Trophoblast cell (in vitro differentiated cells and primary cell): ENCODE measurements at regions not wholly inside any gene's neighbourhood (a gene's known extent, or its start where the extent isn't known, plus 50 kb on each side); places are given as distances from the start of the nearest gene placed in this dataset.

Experiments
- DNase-seq, 2 donors: peaks; one replicate each; pipeline ENCODE4 v3.0.0-alpha.2; 2016
- H2AFZ ChIP-seq: 2 replicates; pipeline ENCODE4 v1.6.1; 2013; ENCODE audit warnings: low read length, moderate library complexity, mild to moderate bottlenecking; ENCODE audit not compliant: insufficient read depth, poor library complexity
- H2AK5ac ChIP-seq: 2 replicates; pipeline ENCODE4 v1.6.1; 2013; ENCODE audit warnings: mild to moderate bottlenecking, low read length
- H2BK120ac ChIP-seq: 2 replicates; pipeline ENCODE4 v1.6.1; 2013; ENCODE audit warnings: low read length, mild to moderate bottlenecking, moderate library complexity; ENCODE audit not compliant: insufficient read depth, poor library complexity
- H2BK12ac ChIP-seq: 2 replicates; pipeline ENCODE4 v1.6.1; 2013; ENCODE audit warnings: mild to moderate bottlenecking, low read length, moderate library complexity
- H2BK5ac ChIP-seq: 2 replicates; pipeline ENCODE4 v1.6.1; 2013; ENCODE audit warnings: low read length, low read depth, moderate library complexity, mild to moderate bottlenecking; ENCODE audit not compliant: poor library complexity
- H3K14ac ChIP-seq: 2 replicates; pipeline ENCODE4 v1.6.1; 2013; ENCODE audit warnings: mild to moderate bottlenecking, low read length
- H3K18ac ChIP-seq: 2 replicates; pipeline ENCODE4 v1.6.1; 2013; ENCODE audit warnings: mild to moderate bottlenecking, low read length
- H3K23ac ChIP-seq: 2 replicates; pipeline ENCODE4 v1.6.1; 2013; ENCODE audit warnings: low read length
- H3K27ac ChIP-seq: 2 replicates; pipeline ENCODE4 v1.5.1; 2013; ENCODE audit warnings: low read depth, mild to moderate bottlenecking, inconsistent platforms, low read length, moderate library complexity
- H3K27me3 ChIP-seq: 2 replicates; pipeline ENCODE4 v1.6.1; 2013; ENCODE audit warnings: inconsistent platforms, mild to moderate bottlenecking, low read length, moderate library complexity; ENCODE audit not compliant: insufficient read depth
- H3K36me3 ChIP-seq, 2 experiments: 1 replicate in 1 of 2; 2 replicates in 1 of 2; pipeline ENCODE4 v1.6.1; 2013; ENCODE audit warnings: low read length in 2 of 2, mild to moderate bottlenecking in 2 of 2, moderate library complexity in 1 of 2; ENCODE audit not compliant: insufficient read depth in 2 of 2, control insufficient read depth in 1 of 2
- H3K4ac ChIP-seq: 2 replicates; pipeline ENCODE4 v1.6.1; 2013; ENCODE audit warnings: low read depth, mild to moderate bottlenecking, low read length, moderate library complexity
- H3K4me1 ChIP-seq, 2 experiments: 1 replicate in 1 of 2; 2 replicates in 1 of 2; pipeline ENCODE4 v1.6.1; 2013; ENCODE audit warnings: low read length in 2 of 2, mild to moderate bottlenecking in 2 of 2, moderate library complexity in 1 of 2; ENCODE audit not compliant: insufficient read depth in 2 of 2, control insufficient read depth in 1 of 2
- H3K4me2 ChIP-seq: 2 replicates; pipeline ENCODE4 v1.6.1; 2013; ENCODE audit warnings: inconsistent platforms, mild to moderate bottlenecking, low read length, moderate library complexity
- H3K4me3 ChIP-seq: 2 replicates; pipeline ENCODE4 v1.5.1; 2013; ENCODE audit warnings: mild to moderate bottlenecking, low read depth, low read length, inconsistent platforms
- H3K79me1 ChIP-seq: one replicate; pipeline ENCODE4 v1.6.1; 2013; ENCODE audit warnings: low read length
- H3K79me2 ChIP-seq: 2 replicates; pipeline ENCODE4 v1.6.1; 2013; ENCODE audit warnings: low read length, mild to moderate bottlenecking; ENCODE audit not compliant: control insufficient read depth, insufficient read depth, poor library complexity
- H3K9ac ChIP-seq: 2 replicates; pipeline ENCODE4 v1.6.1; 2013; ENCODE audit warnings: mild to moderate bottlenecking, low read length
- H3K9me3 ChIP-seq: 2 replicates; pipeline ENCODE4 v1.6.1; 2013; ENCODE audit warnings: low read depth, mild to moderate bottlenecking, control low read depth, inconsistent platforms, low read length; ENCODE audit not compliant: insufficient read depth
- H4K12ac ChIP-seq: 2 replicates; pipeline ENCODE4 v1.6.1; 2013; ENCODE audit warnings: low read depth, mild to moderate bottlenecking, low read length, moderate library complexity
- H4K8ac ChIP-seq: 2 replicates; pipeline ENCODE4 v1.6.1; 2013; ENCODE audit warnings: low read depth, mild to moderate bottlenecking, low read length, moderate library complexity
- H4K91ac ChIP-seq: one replicate; pipeline ENCODE4 v1.6.1; 2013; ENCODE audit warnings: low read depth, mild to moderate bottlenecking, low read length, moderate library complexity
- whole genome bisulfite sequencing: extraction: QIAGEN DNeasy Blood & Tissue Kit; methylation state at CpG from one replicate; pipeline ENCODE4 v1.1.7; 2013; ENCODE audit warnings: missing lambda C conversion rate; ENCODE audit not compliant: insufficient read length, insufficient coverage; ENCODE audit errors: extremely low coverage; 5-methylcytosine and 5-hydroxymethylcytosine counted together

DNA sequence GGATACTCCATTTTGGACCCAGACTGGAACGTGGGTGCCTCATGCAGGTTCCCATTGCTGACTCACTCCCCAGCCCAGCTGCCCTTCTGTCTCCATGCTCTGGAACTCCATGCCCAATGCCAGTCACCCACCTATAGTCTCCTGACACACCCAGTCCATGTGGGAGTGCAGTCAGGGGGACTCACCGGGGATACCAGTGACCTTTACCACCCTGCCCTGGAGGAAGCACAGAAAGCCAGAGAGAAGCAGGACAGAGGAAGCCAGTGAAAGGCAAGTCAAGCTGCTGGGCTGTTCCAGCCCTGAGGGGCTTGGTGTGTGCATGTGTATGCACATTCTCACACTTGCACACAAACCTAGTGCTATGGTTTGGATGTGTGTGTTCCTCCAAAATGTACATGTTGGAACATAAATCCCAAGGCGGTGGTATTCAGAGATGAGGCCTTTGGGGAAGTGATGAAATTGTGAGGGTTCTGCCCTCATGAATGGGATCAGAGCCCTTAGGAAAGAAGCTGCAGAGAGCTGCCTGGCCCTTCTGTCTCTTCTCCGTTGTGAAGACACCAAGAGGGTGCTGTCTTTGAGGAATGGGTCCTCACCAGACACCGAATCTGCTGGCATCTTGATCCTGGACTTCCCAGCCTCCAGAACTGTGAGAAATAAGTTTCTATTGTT is 121.4 kb upstream of the MAFB start:
- Histone ChIP-seq H4K8ac (no peak overlapping the region), H3K4me3 (no peak overlapping the region), H3K4me2 (no peak overlapping the region), H3K14ac (no peak overlapping the region), H4K12ac (no peak overlapping the region), H3K36me3 (no peaks in the 10 kb centered on the region), H3K9me3 (peaks cover 2% of the 10 kb centered on the region), H3K4me1 (no peaks in the 10 kb centered on the region), H4K91ac (no peak overlapping the region), H2BK12ac (no peak overlapping the region), H3K79me2 (no peaks in the 10 kb centered on the region), H3K4ac (no peak overlapping the region), H2AFZ (no peak overlapping the region), H2AK5ac (no peak overlapping the region), H2BK120ac (no peak overlapping the region), H3K79me1 (no peaks in the 10 kb centered on the region), H2BK5ac (no peak overlapping the region), H3K23ac (no peak overlapping the region), H3K27ac (no peak overlapping the region), H3K9ac (no peak overlapping the region), H3K18ac (no peak overlapping the region), H3K27me3 (no peaks in the 10 kb centered on the region)
- WGBS = no CpG with 5 or more reads among the region's 5 CpGs
- DNase-seq = no peak

DNA sequence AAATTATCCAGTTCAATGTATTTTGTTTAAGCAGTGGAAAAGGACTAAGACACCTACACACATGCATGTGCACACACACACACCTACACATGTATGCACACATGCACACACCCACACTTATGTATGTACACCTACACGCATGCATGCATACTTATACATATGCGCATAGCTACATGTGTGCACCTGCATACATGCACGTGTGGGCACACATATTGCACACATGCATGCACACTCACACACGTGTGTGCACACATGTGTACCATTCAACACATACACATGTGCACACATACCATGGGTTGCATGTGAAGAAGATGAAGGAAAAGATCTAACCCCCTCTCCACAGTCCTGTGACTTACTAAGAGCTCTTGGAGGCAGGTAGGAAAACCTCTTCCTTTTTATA is 122.0 kb upstream of the MAFB start:
- Histone ChIP-seq H3K4me2 (no peak overlapping the region), H4K12ac (no peak overlapping the region), H3K23ac (peak overlapping the region; percentile 97), H3K14ac (no peak overlapping the region), H3K9me3 (peaks cover 2% of the 10 kb centered on the region), H2AK5ac (no peak overlapping the region), H3K9ac (peak overlapping the region; percentile 45), H2BK12ac (no peak overlapping the region), H2BK5ac (no peak overlapping the region), H4K91ac (no peak overlapping the region), H3K4ac (no peak overlapping the region), H3K79me1 (no peaks in the 10 kb centered on the region), H3K18ac (no peak overlapping the region), H3K27me3 (no peaks in the 10 kb centered on the region), H2AFZ (no peak overlapping the region), H3K79me2 (no peaks in the 10 kb centered on the region), H3K27ac (no peak overlapping the region), H4K8ac (no peak overlapping the region), H3K4me1 (no peaks in the 10 kb centered on the region), H2BK120ac (no peak overlapping the region), H3K4me3 (peak overlapping the region; percentile 25), H3K36me3 (no peaks in the 10 kb centered on the region)
- DNase-seq = no peak
- no CpG with 5 or more reads among the region's 4 CpGs for WGBS

GRCh38 chr20:40811660-40812414 is 122.8 kb upstream of the MAFB start:
- Histone ChIP-seq H4K91ac (no peak overlapping the region), H3K4me2 (no peak overlapping the region), H2AFZ (no peak overlapping the region), H2BK12ac (no peak overlapping the region), H3K4ac (no peak overlapping the region), H3K4me1 (no peaks in the 10 kb centered on the region), H3K27ac (no peak overlapping the region), H2BK120ac (no peak overlapping the region), H4K12ac (no peak overlapping the region), H3K9ac (no peak overlapping the region), H2BK5ac (no peak overlapping the region), H2AK5ac (no peak overlapping the region), H3K23ac (no peak overlapping the region), H3K27me3 (no peaks in the 10 kb centered on the region), H3K9me3 (peaks cover 2% of the 10 kb centered on the region), H3K36me3 (no peaks in the 10 kb centered on the region), H3K14ac (no peak overlapping the region), H3K18ac (no peak overlapping the region), H3K4me3 (no peak overlapping the region), H4K8ac (no peak overlapping the region), H3K79me2 (no peaks in the 10 kb centered on the region), H3K79me1 (no peaks in the 10 kb centered on the region)
- WGBS = no CpG with 5 or more reads among the region's 8 CpGs
- DNase-seq = no peak

GRCh38 chr20:40812415-40812925 is 123.4 kb upstream of the MAFB start:
- Histone ChIP-seq H2BK120ac (no peak overlapping the region), H3K4me2 (no peak overlapping the region), H3K79me2 (no peaks in the 10 kb centered on the region), H3K4ac (no peak overlapping the region), H3K79me1 (no peaks in the 10 kb centered on the region), H3K4me1 (no peaks in the 10 kb centered on the region), H3K14ac (no peak overlapping the region), H3K27ac (no peak overlapping the region), H2BK5ac (no peak overlapping the region), H3K18ac (no peak overlapping the region), H4K8ac (no peak overlapping the region), H4K12ac (no peak overlapping the region), H2AFZ (no peak overlapping the region), H3K4me3 (no peak overlapping the region), H3K9ac (no peak overlapping the region), H4K91ac (no peak overlapping the region), H2BK12ac (no peak overlapping the region), H3K23ac (no peak overlapping the region), H2AK5ac (no peak overlapping the region), H3K9me3 (peaks cover 2% of the 10 kb centered on the region), H3K36me3 (no peaks in the 10 kb centered on the region), H3K27me3 (no peaks in the 10 kb centered on the region)
- no peak for DNase-seq
- WGBS = no CpG with 5 or more reads among the region's 7 CpGs
